ENCODE measurements at regions not wholly inside any gene's neighbourhood (a gene's known extent, or its start where the extent isn't known, plus 50 kb on each side); places are given as distances from the start of the nearest gene placed in this dataset.

GRCh38 chr5:110812639-110813038 lies 73.8 kb downstream of the SLC25A46 start:
- Histone ChIP-seq H3K9ac (ENCODE audit: low read length) (no peak overlapping the region), H3K79me2 (ENCODE audit: low read length) (no peaks in the 10 kb centered on the region), H3K27ac (ENCODE audit: low read length) (no peak overlapping the region), H3K4me1 (ENCODE audit: insufficient read depth, low read length) (no peaks in the 10 kb centered on the region), H3K9me2 (replicated peaks; ENCODE audit: low read length) (no peaks in the 10 kb centered on the region), H2AFZ (ENCODE audit: low read length) (no peak overlapping the region), H3K9me3 (ENCODE audit: low read length) (no peaks in the 10 kb centered on the region), H3F3A (ENCODE audit: low read length, unreplicated experiment) (no peaks in the 10 kb centered on the region), H3K4me2 (ENCODE audit: low read length) (no peak overlapping the region), H3K36me3 (ENCODE audit: low read depth, low read length) (no peaks in the 10 kb centered on the region), H3K27me3 (ENCODE audit: low read length) (no peaks in the 10 kb centered on the region), H3K4me3 (ENCODE audit: low read length) (no peak overlapping the region), H4K20me1 (ENCODE audit: low read length) (no peaks in the 10 kb centered on the region)
- ATAC-seq (no peak), DNase-seq (no peak)
- intact Hi-C loops (cut with micrococcal nuclease): no loop called here
- TF ChIP-seq CTCF (conservative IDR thresholded peaks at IDR 0.05; ENCODE audit: low read depth, low read length) (no peak), EZH2phosphoT487 (IDR thresholded peaks at IDR 0.05; ENCODE audit: borderline replicate concordance, low read length) (no peak), EZH2 (IDR thresholded peaks at IDR 0.05; ENCODE audit: low read length, unreplicated experiment) (no peak)
- ChIA-PET POLR2A (ENCODE audit: unreplicated experiment) (no interaction called here), CTCF (no interaction called here)
- no TSS peak for BruUV-seq (replicated peaks)

GRCh38 chr5:110815916-110816605 lies 77.3 kb downstream of the SLC25A46 start:
- Histone ChIP-seq H3K9me3 (ENCODE audit: low read length) (no peaks in the 10 kb centered on the region), H3K27me3 (ENCODE audit: low read length) (no peaks in the 10 kb centered on the region), H3K79me2 (ENCODE audit: low read length) (no peaks in the 10 kb centered on the region), H3K9me2 (replicated peaks; ENCODE audit: low read length) (no peaks in the 10 kb centered on the region), H3F3A (ENCODE audit: low read length, unreplicated experiment) (no peaks in the 10 kb centered on the region), H3K9ac (ENCODE audit: low read length) (no peak overlapping the region), H3K27ac (ENCODE audit: low read length) (no peak overlapping the region), H3K36me3 (ENCODE audit: low read depth, low read length) (no peaks in the 10 kb centered on the region), H3K4me2 (ENCODE audit: low read length) (no peak overlapping the region), H2AFZ (ENCODE audit: low read length) (no peak overlapping the region), H3K4me3 (ENCODE audit: low read length) (no peak overlapping the region), H3K4me1 (ENCODE audit: insufficient read depth, low read length) (no peaks in the 10 kb centered on the region), H4K20me1 (ENCODE audit: low read length) (no peaks in the 10 kb centered on the region)
- intact Hi-C loops (cut with micrococcal nuclease): no loop called here
- CTCF ChIA-PET: no interaction called here
- no peak for ATAC-seq
- no TSS peak for BruUV-seq (replicated peaks)
- no peak for DNase-seq
- POLR2A ChIA-PET (ENCODE audit: unreplicated experiment): no interaction called here
- TF ChIP-seq EZH2 (IDR thresholded peaks at IDR 0.05; ENCODE audit: low read length, unreplicated experiment) (no peak), CTCF (conservative IDR thresholded peaks at IDR 0.05; ENCODE audit: low read depth, low read length) (no peak), EZH2phosphoT487 (IDR thresholded peaks at IDR 0.05; ENCODE audit: borderline replicate concordance, low read length) (no peak)

GRCh38 chr5:110817459-110817858 lies 78.7 kb downstream of the SLC25A46 start:
- TF ChIP-seq EZH2 (IDR thresholded peaks at IDR 0.05; ENCODE audit: low read length, unreplicated experiment) (no peak), EZH2phosphoT487 (IDR thresholded peaks at IDR 0.05; ENCODE audit: borderline replicate concordance, low read length) (no peak), CTCF (conservative IDR thresholded peaks at IDR 0.05; ENCODE audit: low read depth, low read length) (no peak)
- Histone ChIP-seq H3K27ac (ENCODE audit: low read length) (no peak overlapping the region), H3K9me3 (ENCODE audit: low read length) (no peaks in the 10 kb centered on the region), H3K4me2 (ENCODE audit: low read length) (no peak overlapping the region), H3K79me2 (ENCODE audit: low read length) (no peaks in the 10 kb centered on the region), H3K27me3 (ENCODE audit: low read length) (no peaks in the 10 kb centered on the region), H3K9ac (ENCODE audit: low read length) (no peak overlapping the region), H3K4me1 (ENCODE audit: insufficient read depth, low read length) (no peaks in the 10 kb centered on the region), H3K36me3 (ENCODE audit: low read depth, low read length) (no peaks in the 10 kb centered on the region), H3K9me2 (replicated peaks; ENCODE audit: low read length) (no peaks in the 10 kb centered on the region), H2AFZ (ENCODE audit: low read length) (no peak overlapping the region), H3F3A (ENCODE audit: low read length, unreplicated experiment) (no peaks in the 10 kb centered on the region), H4K20me1 (ENCODE audit: low read length) (no peaks in the 10 kb centered on the region), H3K4me3 (ENCODE audit: low read length) (no peak overlapping the region)
- no peak for ATAC-seq
- no TSS peak for BruUV-seq (replicated peaks)
- CTCF ChIA-PET: no interaction called here
- no peak for DNase-seq
- POLR2A ChIA-PET (ENCODE audit: unreplicated experiment): no interaction called here
- intact Hi-C loops (cut with micrococcal nuclease): no loop called here
